GM21786 (cell line): ENCODE measurements at regions not wholly inside any gene's neighbourhood (a gene's known extent, or its start where the extent isn't known, plus 50 kb on each side); places are given as distances from the start of the nearest gene placed in this dataset.
A peak's percentile ranks its signal among the peaks of the same experiment; 100 is the strongest.
"Not testable (repeated sequence)": the region's sequence is repeated elsewhere in the genome, so short reads cannot be mapped to it uniquely, and the experiment has no call there.

Experiments used
- ATAC-seq: cut with Tn5 transposase; IDR thresholded peaks from one replicate; pipeline ENCODE4 v1.9.1; 2021; ENCODE audit not compliant: unreplicated experiment

- ATAC-seq, result no peak
Observed at GRCh38 chr4:173777921-173778320, 247.9 kb upstream of the HAND2 start.

- ATAC-seq, result no peak
Observed at GRCh38 chr4:173777421-173777820, 247.4 kb upstream of the HAND2 start.

- no peak for ATAC-seq
Observed at GRCh38 chr4:173769568-173769967, 239.5 kb upstream of the HAND2 start.

DNA sequence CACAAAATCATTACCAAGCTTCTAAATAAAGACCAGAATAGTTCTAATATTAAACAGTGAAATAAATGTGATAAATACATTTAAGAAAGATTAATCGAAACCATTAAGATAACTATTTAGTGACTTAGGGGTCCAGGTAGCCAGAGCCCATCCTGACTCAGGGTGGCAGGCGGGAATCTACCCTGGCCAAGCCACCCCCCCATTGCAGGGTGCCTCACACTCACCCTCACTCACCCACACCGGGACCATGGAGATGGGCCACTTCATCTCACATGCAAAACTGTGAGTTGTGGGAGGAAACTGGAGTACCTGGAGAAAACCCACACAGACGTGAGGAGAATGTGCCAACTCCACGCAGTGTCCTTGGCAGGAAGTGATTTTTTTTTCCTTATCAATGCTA lies 237.6 kb upstream of the HAND2 start:
- ATAC-seq, result no peak

- ATAC-seq, result no peak
Observed at GRCh38 chr4:173766171-173766600, 236.2 kb upstream of the HAND2 start.

DNA sequence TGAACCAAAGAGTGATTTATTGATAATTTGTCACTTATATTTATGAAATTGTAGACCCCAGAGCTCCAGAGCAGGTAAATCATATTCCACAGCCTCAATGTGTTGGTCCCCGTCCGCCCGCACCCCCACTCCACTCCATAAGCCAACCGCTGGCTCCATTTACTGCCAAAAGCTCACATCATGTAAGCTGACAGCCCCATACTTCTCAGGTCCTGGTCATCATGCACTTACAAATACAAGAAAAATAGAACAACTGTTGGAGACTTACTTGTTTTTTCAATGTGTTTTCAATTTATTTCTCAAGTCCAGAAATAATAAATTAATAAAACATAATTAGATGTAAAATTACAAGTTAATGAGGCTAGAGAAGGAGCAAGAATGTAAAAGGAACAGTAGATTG lies 235.7 kb upstream of the HAND2 start:
- ATAC-seq, result no peak

GRCh38 chr4:173763389-173763788 lies 233.4 kb upstream of the HAND2 start:
- ATAC-seq, result no peak

GRCh38 chr4:173761938-173762337 lies 231.9 kb upstream of the HAND2 start:
- no peak for ATAC-seq

GRCh38 chr4:173761236-173761635 lies 231.2 kb upstream of the HAND2 start:
- ATAC-seq, result no peak

DNA sequence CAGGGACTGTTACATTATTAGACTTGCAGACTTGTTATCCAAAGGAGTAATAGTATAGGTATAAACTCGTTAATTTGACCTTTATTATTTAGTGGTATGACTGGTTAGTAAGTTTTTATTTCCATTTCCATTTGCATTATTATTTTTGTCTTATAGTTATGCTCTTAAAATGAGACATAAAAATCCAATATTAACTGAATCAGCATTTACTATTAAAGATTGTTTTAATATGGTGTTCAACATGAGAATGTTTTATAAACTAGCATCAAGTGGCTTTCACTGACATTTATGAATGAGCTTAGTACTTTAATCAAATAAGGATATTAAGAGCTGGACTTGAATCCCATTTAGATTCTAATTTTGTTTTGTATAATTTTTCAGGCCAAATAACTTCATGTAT lies 228.1 kb upstream of the HAND2 start:
- no peak for ATAC-seq

DNA sequence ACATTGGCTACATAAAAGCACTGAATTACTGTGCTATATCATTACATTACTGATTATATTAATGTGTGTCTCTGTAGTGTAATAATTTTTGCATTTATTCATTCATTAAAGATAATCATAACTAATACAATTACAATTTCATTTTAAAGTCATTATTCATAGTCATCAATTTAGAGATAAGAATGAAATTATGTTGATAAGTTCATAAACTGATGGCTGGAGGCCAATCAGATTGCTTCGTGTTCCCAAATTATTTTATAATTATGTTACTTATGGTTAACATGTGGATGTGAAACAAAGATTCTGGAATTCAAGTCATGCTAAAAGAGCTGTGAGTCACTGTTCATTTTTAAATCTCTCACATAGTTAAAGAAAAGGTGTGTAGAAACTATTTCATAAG lies 223.4 kb upstream of the HAND2 start:
- ATAC-seq, result no peak

- ATAC-seq, result peak; percentile 71
Observed at GRCh38 chr4:173752610-173753230, 222.7 kb upstream of the HAND2 start.

- no peak for ATAC-seq
Observed at GRCh38 chr4:173748353-173748752, 218.3 kb upstream of the HAND2 start.

GRCh38 chr4:173747537-173748257 lies 217.7 kb upstream of the HAND2 start:
- ATAC-seq, result no peak

GRCh38 chr4:173746424-173746823 lies 216.4 kb upstream of the HAND2 start:
- ATAC-seq, result no peak

DNA sequence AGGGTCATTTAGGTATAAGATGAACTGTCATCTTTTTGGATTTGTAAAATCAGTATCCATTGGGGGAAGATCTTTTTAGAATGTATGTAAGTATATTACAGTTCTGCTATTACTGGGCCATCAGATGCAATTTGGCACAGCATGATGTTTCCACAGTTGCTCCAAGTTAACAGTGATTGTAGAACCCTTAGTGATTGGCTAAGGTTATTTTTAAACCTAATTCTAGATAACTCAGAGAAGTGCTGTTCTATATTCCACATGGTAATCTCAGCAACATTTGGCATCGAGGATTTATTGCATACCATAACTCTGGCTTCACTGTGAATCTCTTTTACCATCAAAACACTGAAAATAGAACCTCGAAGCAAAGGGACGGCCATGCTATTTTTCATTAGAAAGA lies 215.7 kb upstream of the HAND2 start:
- no peak for ATAC-seq

DNA sequence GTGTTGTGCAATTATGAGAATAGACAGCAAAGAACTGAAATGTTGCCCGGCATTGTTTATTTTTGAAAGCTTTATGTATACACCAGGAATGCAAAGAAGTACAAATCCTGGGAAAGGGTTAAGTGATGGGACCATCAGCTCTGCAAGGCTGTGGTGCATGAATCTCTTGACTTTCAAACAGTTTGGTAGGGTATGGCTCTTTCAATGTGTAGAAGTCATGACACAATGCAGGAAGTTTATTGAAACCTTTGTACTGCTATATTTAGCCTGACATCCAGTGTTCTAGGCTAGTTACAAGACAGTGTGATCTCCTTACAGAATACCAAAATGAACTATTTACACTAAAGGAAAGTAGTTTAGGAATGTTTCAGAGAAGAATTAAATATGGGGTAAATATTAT lies 206.8 kb upstream of the HAND2 start:
- no peak for ATAC-seq

GRCh38 chr4:173735585-173735984 lies 205.6 kb upstream of the HAND2 start:
- no peak for ATAC-seq

- no peak for ATAC-seq
Observed at GRCh38 chr4:173735049-173735448, 205.0 kb upstream of the HAND2 start.

DNA sequence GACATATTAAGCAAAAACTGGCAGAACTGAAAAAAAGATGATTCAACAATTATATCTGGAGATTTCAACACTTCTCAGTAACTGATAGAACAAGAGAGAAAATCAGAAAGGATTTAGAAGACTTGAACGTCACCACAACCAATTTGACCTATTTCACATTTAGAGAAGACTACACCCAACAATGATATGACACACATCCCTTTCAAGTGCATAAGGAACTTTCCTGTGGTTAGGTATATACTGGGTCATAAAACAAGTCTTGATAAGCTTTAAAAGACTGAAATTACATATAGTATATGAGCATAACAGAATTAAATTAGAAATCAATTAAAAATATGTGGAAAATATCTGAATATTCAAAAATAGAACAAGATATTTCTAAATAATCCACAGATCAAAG lies 201.2 kb upstream of the HAND2 start:
- no peak for ATAC-seq

DNA sequence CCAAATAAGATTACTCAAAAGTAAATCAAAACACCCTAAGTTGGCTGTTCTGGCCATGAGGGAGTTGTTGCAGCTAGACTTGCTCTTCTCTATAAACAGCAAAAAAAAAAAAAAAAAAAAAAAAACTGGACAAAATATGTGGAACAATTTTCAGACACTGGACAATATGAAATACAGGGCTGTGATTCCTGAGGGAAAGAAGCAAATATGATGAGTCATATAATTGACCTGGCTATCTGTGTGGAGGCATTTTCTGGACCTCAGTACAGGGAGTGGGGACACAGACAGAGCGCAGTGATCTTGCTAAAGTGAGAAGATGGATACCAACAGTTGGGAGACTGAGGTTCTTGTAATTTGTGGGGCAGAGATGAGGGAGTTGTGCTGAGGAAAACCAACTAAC lies 192.0 kb upstream of the HAND2 start:
- no peak for ATAC-seq

GRCh38 chr4:173718504-173718903 lies 188.5 kb upstream of the HAND2 start:
- not testable (repeated sequence) for ATAC-seq

DNA sequence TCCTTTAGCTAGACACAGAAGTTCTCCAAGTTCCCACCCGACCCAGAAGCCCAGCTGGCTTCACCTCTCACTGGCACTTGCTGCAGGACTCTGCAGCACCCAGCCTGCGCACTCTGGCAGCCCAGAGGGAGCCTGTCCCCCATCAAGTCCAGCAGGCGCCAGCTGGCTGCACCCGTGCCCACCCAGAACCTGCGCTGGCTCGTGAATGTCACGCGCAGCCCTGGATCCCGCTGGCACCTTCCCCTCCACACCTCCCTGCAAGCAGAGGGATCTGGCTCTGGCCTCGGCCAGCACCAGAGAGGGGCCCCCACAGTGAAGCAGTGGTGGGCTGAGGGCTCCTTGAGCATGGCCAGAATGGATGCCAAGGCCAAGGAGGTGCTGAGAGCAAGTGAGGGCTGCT lies 187.6 kb upstream of the HAND2 start:
- ATAC-seq, result no peak
